ENCODE measurements at regions not wholly inside any gene's neighbourhood (a gene's known extent, or its start where the extent isn't known, plus 50 kb on each side); places are given as distances from the start of the nearest gene placed in this dataset.

GRCh38 chr1:114250683-114251572, 97.3 kb upstream of the SYT6 start:
- TF ChIP-seq EP300 (IDR thresholded peaks at IDR 0.05) (no peak), CTCF (IDR thresholded peaks at IDR 0.05) (no peak)

All from stomach (tissue), 4 donors.